HG03521 (cell line): ENCODE measurements at regions not wholly inside any gene's neighbourhood (a gene's known extent, or its start where the extent isn't known, plus 50 kb on each side); places are given as distances from the start of the nearest gene placed in this dataset.
"Not testable (repeated sequence)": the region's sequence is repeated elsewhere in the genome, so short reads cannot be mapped to it uniquely, and the experiment has no call there.

Source experiments
- ATAC-seq: cut with Tn5 transposase; IDR thresholded peaks from one replicate; pipeline ENCODE4 v1.9.1; 2021; ENCODE audit warnings: mild to moderate bottlenecking, moderate library complexity; ENCODE audit not compliant: unreplicated experiment

- ATAC-seq, result no peak
Measured at GRCh38 chr13:88670509-88670908, 999.3 kb downstream of the SLITRK5 start.

DNA sequence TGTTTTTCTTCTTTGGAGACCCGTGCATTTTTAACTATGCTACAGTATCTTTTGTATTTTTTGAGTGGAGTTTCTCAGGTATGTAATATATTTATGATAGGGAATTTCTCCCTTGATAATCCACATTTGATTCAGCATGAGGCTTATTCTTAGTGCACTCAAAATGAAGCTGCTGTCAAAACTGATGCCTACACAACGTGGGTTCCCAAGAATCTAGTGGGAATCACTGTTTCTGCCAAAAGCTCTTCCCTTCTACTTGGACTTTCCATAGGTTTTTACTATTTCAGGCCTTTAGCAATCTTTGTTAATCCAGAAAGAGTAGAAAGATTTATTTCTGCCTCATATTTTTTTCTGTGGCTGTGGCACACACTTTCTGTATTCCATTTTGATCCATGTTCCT lies 1003.7 kb downstream of the SLITRK5 start:
- no peak for ATAC-seq

DNA sequence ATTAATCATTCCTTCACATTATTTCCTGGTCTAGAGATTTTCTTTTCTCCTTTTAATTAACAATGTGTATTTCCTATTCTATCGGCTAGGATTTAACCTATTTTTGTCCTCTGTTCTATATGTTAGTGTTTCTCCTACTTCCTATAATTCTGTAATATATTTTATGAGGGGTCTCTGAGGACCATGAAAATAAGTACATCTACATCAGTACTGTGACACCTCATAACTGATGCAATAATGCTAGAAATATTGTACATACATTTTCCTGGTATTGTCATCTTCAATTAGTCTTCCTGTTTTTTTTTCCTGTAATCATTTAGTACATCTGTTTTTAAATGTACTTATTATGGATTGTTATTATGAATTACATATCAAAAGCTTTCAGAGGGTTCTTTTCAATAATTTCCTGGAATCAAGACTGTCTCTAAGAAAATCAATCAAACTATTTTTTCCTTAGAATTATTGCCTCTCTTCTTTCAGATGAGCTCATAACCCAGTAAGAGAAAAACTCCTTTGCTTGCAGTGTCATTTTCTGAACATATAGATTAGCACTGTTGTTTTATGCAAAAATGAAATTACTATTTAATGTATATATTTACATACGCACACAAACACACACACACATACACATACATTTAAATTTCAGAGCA lies 1004.3 kb downstream of the SLITRK5 start:
- no peak for ATAC-seq

GRCh38 chr13:88676016-88676415 lies 1004.8 kb downstream of the SLITRK5 start:
- no peak for ATAC-seq

DNA sequence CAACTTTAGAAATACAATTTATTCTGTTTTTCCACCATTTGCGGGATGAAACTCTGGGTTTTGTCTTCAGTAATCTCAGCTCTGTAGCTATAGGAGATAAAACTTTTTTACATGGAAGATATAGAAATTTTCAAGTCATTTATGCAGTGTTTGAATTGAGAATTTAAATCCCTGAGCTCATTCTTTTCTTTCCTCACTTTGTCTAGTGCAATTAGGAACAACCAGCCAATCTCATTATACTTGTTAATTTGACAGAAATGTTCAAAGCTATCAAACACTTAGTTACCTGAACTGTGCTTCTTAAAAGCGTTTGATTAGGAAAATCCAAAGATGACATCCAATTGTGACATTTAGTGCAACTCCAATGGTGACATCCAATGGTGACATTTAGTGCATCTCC lies 1014.3 kb downstream of the SLITRK5 start:
- ATAC-seq, result no peak

DNA sequence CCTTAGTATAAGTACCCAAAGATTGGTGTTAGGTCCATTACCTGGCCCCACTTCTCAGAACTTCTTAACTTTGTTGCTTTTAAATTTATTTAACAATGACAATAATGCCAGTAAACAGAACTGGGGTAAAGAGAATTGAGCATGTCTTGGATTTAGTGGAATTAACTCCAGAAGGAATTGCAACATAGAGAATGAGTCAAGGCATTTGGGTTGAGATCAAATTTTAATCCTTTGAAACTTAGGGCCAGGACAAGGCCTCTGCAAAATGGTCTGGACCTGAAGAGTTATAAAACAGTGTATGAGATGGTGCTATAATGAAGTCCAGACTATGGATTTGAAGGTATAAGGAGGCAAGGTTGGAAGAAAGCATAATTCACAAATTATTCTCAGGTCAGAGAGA lies 1030.4 kb downstream of the SLITRK5 start:
- ATAC-seq, result no peak

DNA sequence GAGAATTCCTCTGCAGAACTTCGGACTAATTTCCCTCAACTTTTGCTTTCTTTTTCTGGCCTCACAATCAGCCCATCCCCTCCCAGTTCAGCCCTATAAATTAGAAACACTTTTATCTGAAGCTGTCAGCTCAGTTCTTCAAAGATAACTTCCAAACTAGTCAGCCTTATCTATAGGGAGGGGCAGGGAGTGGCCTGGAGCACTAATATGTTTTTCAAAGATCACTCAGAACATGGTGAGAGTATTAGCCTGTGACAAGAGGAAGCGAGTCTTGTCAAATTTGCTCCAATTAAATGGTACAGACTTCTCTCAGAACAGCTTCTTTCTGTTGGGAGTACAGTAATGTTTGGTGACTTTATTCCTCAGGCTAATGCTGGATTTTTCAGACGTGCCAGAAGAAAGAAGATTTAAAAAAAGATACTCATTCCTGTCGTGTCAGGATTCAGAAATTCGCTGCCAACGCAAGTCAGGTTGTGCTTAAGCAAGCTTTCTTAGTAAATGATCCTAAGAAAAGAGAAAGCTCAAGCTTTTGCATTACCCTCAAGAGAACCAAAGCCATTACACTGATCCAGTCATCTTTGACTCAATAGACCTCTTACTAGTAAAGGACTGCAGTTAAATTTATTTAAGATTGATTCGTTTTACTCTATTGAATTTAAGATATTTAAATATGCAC lies 1033.6 kb downstream of the SLITRK5 start:
- ATAC-seq, result no peak

DNA sequence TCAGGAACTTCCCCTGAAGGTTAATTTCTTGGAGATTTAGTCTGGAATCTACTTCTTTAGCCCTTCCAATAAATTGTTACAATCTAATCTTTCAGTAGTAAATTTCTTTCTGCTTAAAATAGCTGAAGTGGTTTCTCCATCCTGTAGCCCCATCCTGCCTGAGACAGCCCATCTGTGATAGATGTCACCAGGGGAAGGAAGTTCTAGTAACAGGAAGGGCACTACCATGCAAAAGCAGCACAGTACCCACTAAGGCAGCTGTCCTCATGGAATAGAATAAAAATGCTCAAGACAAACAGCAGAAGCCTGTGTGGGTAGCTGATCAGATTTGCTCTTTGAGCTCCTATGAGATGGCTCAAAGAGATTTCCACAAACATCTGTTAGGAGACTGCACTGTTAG lies 1036.5 kb downstream of the SLITRK5 start:
- ATAC-seq, result no peak

DNA sequence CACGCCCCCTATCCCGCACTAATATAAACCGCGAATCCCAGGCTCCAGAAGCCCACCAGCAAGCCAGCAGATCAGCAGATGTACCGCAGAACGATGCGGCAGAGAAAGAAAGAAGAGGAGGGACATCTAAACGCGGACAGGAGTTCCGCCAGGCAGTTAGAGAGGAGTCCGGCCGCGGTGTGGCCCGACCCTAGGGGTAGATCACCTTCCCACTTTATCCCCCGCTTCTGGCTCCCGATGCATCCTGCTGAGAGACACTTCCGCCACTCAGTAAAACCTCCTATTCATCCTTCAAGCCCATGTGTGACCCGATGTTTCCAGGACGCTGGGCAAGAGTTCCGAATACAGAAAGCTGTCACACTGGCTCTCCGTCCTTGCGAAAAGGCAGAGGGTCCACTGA lies 1046.8 kb downstream of the SLITRK5 start:
- no peak for ATAC-seq

DNA sequence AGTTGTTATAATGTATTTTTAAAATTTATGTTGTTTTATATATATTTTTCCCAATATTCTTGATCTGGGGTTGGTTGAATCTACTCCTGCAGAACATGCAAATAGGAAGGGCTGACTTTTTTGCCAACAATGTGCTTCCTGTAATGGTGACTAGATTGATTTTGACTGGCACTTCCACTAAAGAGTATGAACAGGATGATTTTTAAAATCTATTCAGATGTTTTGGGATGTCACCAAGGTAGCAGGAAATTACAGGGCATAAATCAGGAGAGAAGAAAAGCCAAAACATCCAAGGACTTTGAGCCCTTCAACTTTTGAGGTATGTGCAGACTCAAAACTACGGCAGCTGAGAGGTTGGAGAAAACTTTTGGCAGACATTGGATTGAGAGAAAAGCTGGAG lies 1047.6 kb downstream of the SLITRK5 start:
- no peak for ATAC-seq

DNA sequence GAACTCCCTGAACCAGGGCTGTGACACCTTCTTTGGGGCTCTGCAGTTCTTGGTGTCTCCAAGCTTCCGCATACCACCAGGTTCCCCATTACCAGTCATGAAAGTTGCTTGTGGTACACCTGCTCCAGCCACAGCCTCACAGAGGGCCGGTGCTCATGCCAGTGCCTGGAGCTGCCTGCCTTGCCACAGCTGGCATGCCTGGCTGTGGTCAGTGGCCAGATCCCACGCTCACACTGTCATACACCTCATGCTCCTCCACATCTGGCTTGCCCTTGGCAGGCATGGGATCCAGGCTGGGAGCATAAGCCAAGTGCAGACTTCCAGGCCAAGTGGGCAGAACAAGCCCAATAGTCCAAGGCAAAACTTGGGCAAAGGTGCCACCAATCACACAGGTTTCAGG lies 1054.9 kb downstream of the SLITRK5 start:
- ATAC-seq, result no peak

DNA sequence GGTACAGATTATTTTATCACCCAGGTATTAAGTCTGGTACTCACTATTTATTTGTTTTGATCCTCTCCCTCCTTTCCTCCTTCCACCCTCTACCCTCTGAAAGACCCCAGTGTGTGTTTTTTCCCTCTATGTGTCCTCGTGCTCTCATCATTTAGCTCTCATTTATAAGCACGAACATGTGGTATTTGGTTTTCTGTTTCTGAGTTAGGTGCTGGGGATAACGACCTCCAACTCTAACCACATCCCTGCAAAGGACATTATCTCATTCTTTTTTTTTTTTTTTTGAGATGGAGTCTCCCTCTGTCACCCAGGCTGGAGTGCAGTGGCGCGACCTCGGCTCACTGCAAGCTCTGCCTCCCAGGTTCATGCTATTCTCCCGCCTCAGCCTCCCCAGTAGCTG lies 1056.1 kb downstream of the SLITRK5 start:
- ATAC-seq, result not testable (repeated sequence)

- ATAC-seq, result no peak
Measured at GRCh38 chr13:88729605-88730004, 1058.4 kb downstream of the SLITRK5 start.

DNA sequence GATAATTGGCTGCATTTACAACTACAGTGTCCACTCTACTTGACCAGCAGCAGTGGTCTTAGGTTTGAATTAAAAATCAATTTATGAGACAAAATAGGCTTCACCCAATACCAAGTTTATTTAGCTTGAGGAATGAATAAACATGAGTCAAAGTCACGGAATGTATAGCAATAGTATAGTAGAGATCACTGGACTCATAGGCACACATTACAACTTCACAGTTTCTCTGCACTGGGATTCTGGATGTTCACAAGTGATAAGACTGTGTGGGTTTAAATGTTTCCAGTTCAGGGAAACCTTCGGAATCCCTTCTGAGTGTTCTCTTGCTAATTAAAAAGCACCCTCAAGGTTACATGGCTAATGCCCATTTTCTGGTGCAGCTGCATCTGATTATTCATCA lies 1064.9 kb downstream of the SLITRK5 start:
- no peak for ATAC-seq

DNA sequence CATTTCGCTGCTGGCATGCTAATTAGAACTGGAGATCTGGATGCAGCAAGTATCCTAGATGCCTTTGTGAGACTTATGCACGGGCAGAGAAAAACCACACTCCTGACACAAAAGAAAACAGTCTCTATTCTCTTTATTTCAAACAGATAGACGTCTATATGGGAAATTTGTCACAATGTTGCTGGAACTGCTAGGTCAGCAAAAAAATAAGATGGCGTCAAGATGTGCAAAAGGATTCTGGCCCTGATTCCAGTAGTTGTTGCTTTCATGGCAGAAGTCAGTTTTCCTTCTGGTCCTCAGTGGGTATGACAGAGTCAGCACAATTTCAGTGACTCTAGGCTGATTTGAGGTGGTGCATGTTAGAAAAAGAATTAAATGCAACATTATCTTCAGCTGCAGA lies 1068.0 kb downstream of the SLITRK5 start:
- no peak for ATAC-seq

GRCh38 chr13:88744289-88744688 lies 1073.1 kb downstream of the SLITRK5 start:
- no peak for ATAC-seq

DNA sequence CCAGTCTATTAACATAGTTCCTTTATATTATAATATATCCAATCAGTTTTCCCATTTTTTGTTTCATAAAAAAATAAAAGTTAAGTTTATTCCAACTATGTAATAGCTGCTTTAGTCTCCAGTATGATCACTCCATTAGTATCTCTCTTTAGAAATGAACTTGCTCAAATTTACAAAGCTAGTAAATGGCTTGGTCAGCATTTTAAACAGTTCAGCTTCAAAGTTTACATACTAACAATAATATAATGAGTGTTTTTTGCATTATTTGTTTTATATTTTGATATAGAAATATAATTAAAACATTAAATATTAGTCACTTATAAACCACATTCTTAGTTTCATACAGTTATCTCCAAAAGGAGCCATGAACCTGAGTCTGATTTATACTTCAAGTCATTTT lies 1073.8 kb downstream of the SLITRK5 start:
- no peak for ATAC-seq

DNA sequence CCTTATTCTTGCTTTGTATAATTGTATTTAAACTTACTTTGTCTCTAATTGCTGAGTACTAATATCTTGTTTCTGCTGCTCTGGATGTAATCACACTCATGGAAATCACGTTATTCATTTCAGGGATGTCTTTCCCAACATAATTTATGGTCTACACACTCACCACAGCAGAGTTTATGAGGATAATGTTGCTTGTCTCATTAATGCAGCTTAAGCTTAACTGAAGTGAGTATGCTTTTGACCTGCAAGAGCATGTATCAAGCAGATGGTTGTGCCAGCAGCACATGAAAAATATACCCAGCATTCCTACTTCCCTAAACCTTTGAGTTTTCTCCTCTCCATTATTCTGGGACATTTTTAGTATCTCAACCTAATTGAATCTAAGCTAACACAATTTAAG lies 1080.9 kb downstream of the SLITRK5 start:
- ATAC-seq, result no peak

DNA sequence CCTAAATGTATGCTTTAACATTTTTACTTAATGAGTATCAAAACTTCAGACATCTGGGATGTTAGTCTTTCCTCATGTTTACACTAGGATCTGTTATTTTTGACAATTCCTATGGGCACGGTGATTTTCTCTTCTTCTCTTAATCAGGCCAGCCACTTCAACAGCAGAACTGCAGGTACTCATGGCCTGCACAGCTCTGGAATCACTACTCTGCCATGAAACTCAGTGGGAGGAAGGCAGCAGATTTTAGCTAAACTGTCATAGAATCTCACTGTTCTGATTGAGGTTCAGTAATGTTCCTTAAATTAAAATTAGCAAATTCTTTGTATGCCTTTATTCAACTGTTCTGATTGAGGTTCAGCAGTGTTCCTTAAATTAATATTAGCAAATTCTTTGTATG lies 1083.0 kb downstream of the SLITRK5 start:
- no peak for ATAC-seq

DNA sequence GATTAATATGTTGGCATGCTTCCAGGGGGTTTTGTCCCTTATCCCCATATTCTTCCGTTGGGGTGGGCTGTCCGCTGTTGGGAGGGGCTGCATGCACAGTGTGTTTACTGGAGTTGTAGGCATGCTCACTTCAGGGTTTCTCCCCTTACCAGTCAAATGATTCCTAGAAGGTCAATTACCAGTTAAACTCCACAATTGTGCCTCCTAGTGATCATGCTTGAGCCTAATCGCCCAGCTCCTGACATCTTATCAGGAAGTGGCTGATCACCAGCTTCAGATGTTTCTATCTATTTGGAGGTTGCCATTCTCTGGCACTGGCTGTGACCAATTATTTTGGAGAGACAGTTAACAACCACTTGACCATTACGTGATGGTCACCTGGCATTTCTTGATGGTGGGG lies 1090.0 kb downstream of the SLITRK5 start:
- no peak for ATAC-seq

DNA sequence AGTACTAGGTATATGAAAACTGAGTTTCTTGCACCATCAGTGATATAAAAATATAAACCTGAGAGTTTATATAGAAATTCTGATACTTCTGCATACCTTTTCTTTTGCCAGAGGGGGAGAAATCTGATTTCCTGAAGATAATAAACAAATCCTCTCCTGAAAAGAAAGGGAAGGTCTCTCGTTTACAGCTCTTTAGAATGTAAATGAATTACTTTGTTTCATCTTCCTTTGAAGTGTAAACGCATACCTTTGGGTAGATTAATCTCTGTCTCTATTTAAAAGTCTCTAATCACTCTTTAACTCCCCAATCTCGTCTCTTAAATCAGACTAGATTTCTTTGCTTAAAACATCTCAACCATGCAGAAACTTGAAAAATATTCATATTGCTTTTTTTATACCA lies 1092.9 kb downstream of the SLITRK5 start:
- ATAC-seq, result no peak

DNA sequence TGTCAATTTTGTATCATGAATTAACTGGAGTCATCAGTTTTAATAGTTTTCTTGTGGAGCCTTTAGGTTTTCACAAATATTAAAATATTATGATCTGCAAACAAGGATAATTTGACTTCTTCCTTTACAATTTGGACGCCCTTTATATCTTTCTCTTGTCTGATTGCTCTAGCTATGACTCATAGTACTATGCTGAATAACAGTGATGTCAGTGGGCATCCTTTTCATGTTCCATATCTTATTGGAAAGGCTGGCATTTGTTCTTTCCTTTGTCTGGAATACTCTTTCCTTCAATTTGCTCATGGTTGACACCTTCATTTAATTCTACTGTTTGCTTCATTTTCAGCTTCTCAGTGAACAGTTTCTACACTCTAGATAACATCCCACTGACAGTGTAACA lies 1129.3 kb downstream of the SLITRK5 start:
- ATAC-seq, result no peak

DNA sequence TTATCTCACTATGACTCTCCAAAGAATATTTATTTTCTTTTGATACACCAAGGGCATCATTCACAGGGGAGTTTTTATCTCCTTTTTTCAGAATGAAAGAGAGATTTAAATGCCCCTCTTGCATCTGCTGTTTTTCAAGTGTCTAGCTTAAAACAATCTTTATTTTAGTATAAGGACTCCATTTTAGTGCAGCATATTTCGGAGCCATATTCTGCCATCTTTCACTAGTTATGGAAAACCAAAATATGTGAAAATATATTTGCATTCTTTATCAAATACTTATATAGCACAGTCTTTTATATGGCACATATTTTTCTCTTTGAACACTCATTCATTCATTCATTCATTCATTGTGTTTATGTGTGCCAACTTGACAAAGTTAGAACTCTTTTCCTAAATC lies 1130.2 kb downstream of the SLITRK5 start:
- no peak for ATAC-seq
